GM23338 (cell line): ENCODE measurements at regions not wholly inside any gene's neighbourhood (a gene's known extent, or its start where the extent isn't known, plus 50 kb on each side); places are given as distances from the start of the nearest gene placed in this dataset.

Experiments used
- CTCF ChIP-seq, 2 experiments: fragments of 200-600 bp in 1 of 2; sonication (generic) in 1 of 2; conservative IDR thresholded peaks; 2 replicates each; pipeline versions ENCODE4 v1.5.1 to v1.6.1; 2016 to 2017; ENCODE audit warnings: antibody characterized with exemption in 2 of 2, low read depth in 2 of 2, mild to moderate bottlenecking in 2 of 2, moderate library complexity in 1 of 2
- EZH2 ChIP-seq: fragments of 200-600 bp; sonication (generic); IDR thresholded peaks from one replicate; pipeline ENCODE4 v1.8.0; 2017; ENCODE audit warnings: antibody characterized with exemption, mild to moderate bottlenecking, low read depth; ENCODE audit not compliant: unreplicated experiment
- POLR2AphosphoS5 ChIP-seq: IDR thresholded peaks from 2 replicates; pipeline ENCODE4 v1.6.1; 2016; ENCODE audit warnings: antibody characterized with exemption, low read depth
- STAT1 ChIP-seq: IDR thresholded peaks from one replicate; pipeline ENCODE4 v1.6.1; 2016; ENCODE audit warnings: antibody characterized with exemption; ENCODE audit not compliant: unreplicated experiment

GRCh38 chr2:45244928-45245327 lies 235.7 kb upstream of the SIX2 start:
- TF ChIP-seq CTCF (conservative IDR thresholded peaks at IDR 0.05; ENCODE audit: low read depth in 2 of 2), result no peak
- TF ChIP-seq EZH2, result no peak
- TF ChIP-seq POLR2AphosphoS5, result no peak
- TF ChIP-seq STAT1, result no peak
